Neural crest cell (in vitro differentiated cells): ENCODE measurements at regions not wholly inside any gene's neighbourhood (a gene's known extent, or its start where the extent isn't known, plus 50 kb on each side); places are given as distances from the start of the nearest gene placed in this dataset.

ENCODE experiments used
- DNase-seq: peaks from one replicate; pipeline ENCODE4 v3.0.0; 2021; ENCODE audit warnings: low read depth, mixed read lengths, low spot score
- H3K27ac Mint-ChIP-seq: one replicate; pipeline ENCODE4 v1.8.0; 2021; ENCODE audit warnings: mild to moderate bottlenecking, mixed read lengths; ENCODE audit not compliant: unreplicated experiment
- H3K27me3 Mint-ChIP-seq: 2 replicates; pipeline ENCODE4 v1.8.0; 2021; ENCODE audit warnings: low read depth, mild to moderate bottlenecking, mixed read lengths
- H3K36me3 Mint-ChIP-seq: 2 replicates; pipeline ENCODE4 v1.8.0; 2021; ENCODE audit warnings: low read depth, mild to moderate bottlenecking, mixed read lengths
- H3K4me1 Mint-ChIP-seq: 2 replicates; pipeline ENCODE4 v1.8.0; 2021; ENCODE audit warnings: mixed read lengths
- H3K4me3 Mint-ChIP-seq: one replicate; pipeline ENCODE4 v1.8.0; 2021; ENCODE audit warnings: mild to moderate bottlenecking, mixed read lengths
- H3K9me3 Mint-ChIP-seq: 2 replicates; pipeline ENCODE4 v1.8.0; 2021; ENCODE audit warnings: mixed read lengths
- TF ChIP-seq, protein P1 (sequence below): fragments of 200-600 bp; sonication (generic); conservative IDR thresholded peaks from 2 replicates; pipeline ENCODE4 v1.5.0; 2021; ENCODE audit warnings: antibody characterized with exemption, mild to moderate bottlenecking

- Mint-ChIP-seq H3K36me3 (no peaks in the 10 kb centered on the region), H3K27ac (no peak overlapping the region)
Observed at GRCh38 chr14:38311655-38312054, 55.8 kb upstream of the CLEC14A start.

GRCh38 chr14:38310420-38310995, 54.6 kb upstream of the CLEC14A start:
- Mint-ChIP-seq H3K27ac (no peak overlapping the region), H3K4me3 (no peak overlapping the region), H3K9me3 (peaks cover 5% of the 10 kb centered on the region), H3K27me3 (peaks cover 10% of the 10 kb centered on the region), H3K36me3 (no peaks in the 10 kb centered on the region), H3K4me1 (no peaks in the 10 kb centered on the region)
- TF ChIP-seq, protein P1, sequence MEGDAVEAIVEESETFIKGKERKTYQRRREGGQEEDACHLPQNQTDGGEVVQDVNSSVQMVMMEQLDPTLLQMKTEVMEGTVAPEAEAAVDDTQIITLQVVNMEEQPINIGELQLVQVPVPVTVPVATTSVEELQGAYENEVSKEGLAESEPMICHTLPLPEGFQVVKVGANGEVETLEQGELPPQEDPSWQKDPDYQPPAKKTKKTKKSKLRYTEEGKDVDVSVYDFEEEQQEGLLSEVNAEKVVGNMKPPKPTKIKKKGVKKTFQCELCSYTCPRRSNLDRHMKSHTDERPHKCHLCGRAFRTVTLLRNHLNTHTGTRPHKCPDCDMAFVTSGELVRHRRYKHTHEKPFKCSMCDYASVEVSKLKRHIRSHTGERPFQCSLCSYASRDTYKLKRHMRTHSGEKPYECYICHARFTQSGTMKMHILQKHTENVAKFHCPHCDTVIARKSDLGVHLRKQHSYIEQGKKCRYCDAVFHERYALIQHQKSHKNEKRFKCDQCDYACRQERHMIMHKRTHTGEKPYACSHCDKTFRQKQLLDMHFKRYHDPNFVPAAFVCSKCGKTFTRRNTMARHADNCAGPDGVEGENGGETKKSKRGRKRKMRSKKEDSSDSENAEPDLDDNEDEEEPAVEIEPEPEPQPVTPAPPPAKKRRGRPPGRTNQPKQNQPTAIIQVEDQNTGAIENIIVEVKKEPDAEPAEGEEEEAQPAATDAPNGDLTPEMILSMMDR: no peak
- no peak for DNase-seq

More at GRCh38 chr14:38311655-38312054, 55.8 kb upstream of the CLEC14A start:
- Mint-ChIP-seq H3K9me3 (no peaks in the 10 kb centered on the region), H3K4me3 (no peak overlapping the region), H3K4me1 (no peaks in the 10 kb centered on the region), H3K27me3 (peaks cover 12% of the 10 kb centered on the region)
- TF ChIP-seq, protein P1: no peak
- DNase-seq: no peak

DNA sequence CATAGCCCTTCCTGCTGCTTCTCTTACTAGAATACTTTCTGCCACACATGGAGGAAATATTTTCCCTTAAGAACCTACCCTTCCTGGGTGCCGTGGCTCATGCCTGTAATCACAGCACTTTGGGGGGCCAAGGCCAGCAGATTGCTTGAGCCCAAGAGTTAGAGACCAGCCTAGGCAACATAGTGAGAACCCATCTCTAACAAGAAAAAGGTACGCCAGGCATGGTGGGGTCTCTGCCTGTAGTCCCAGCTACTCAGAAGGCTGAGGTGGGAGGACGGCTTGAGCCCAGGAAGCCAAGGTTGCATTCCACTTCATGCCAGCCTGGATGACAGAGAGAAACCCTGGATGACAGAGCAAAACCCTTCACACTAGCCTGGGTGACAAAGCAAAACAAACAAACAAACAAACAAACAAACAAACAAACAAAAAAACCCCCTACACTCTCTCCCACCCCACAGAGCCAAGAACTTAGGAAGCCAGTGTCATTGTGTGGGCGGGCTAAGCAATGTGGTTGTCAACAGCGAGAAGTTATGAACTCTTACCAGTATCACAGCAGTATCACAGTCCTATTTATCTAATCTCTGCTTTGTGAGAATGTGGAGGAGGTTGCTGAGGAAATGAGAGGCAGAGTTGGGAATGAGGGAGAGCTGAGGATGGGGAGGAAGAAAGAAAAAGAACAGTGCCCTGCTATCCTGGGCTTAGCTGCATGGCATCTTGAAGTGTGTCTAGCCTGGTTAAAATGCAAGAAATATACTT, 53.8 kb upstream of the CLEC14A start:
- no peaks in the 10 kb centered on the region for H3K4me1 Mint-ChIP-seq
- TF ChIP-seq, protein P1: no peak

More for the DNA sequence above, 53.8 kb upstream of the CLEC14A start:
- Mint-ChIP-seq H3K4me3 (no peak overlapping the region), H3K36me3 (no peaks in the 10 kb centered on the region), H3K9me3 (peaks cover 5% of the 10 kb centered on the region), H3K27ac (no peak overlapping the region), H3K27me3 (peaks cover 13% of the 10 kb centered on the region)
- DNase-seq: no peak
